HG03159 (cell line): ENCODE measurements at regions not wholly inside any gene's neighbourhood (a gene's known extent, or its start where the extent isn't known, plus 50 kb on each side); places are given as distances from the start of the nearest gene placed in this dataset.
"Not testable (repeated sequence)": the region's sequence is repeated elsewhere in the genome, so short reads cannot be mapped to it uniquely, and the experiment has no call there.

Experiments used
- ATAC-seq: cut with Tn5 transposase; IDR thresholded peaks from one replicate; pipeline ENCODE4 v1.9.1; 2021; ENCODE audit warnings: mild to moderate bottlenecking, moderate library complexity; ENCODE audit not compliant: unreplicated experiment

- no peak for ATAC-seq
Observed at GRCh38 chr1:222416001-222416791, 131.7 kb downstream of the HHIPL2 start.

- no peak for ATAC-seq
Observed at GRCh38 chr1:222415441-222415840, 132.5 kb downstream of the HHIPL2 start.

- no peak for ATAC-seq
Observed at GRCh38 chr1:222413991-222414549, 133.8 kb downstream of the HHIPL2 start.

- no peak for ATAC-seq
Observed at GRCh38 chr1:222413436-222413835, 134.5 kb downstream of the HHIPL2 start.

- no peak for ATAC-seq
Observed at GRCh38 chr1:222404710-222405109, 143.2 kb downstream of the HHIPL2 start.

- no peak for ATAC-seq
Observed at GRCh38 chr1:222399197-222399596, 148.7 kb downstream of the HHIPL2 start.

GRCh38 chr1:222394224-222394623, 153.7 kb downstream of the HHIPL2 start:
- no peak for ATAC-seq

GRCh38 chr1:222392556-222392955, 155.3 kb downstream of the HHIPL2 start:
- ATAC-seq = no peak

- ATAC-seq = no peak
Observed at GRCh38 chr1:222390181-222390580, 157.7 kb downstream of the HHIPL2 start.

GRCh38 chr1:222387007-222387814, 160.7 kb downstream of the HHIPL2 start:
- ATAC-seq = no peak

GRCh38 chr1:222385955-222386354, 161.9 kb downstream of the HHIPL2 start:
- no peak for ATAC-seq

- ATAC-seq = no peak
Observed at GRCh38 chr1:222385262-222385661, 162.6 kb downstream of the HHIPL2 start.

- no peak for ATAC-seq
Observed at GRCh38 chr1:222384531-222384930, 163.4 kb downstream of the HHIPL2 start.

GRCh38 chr1:222382171-222382570, 165.7 kb downstream of the HHIPL2 start:
- ATAC-seq = no peak

GRCh38 chr1:222377428-222378088, 170.3 kb downstream of the HHIPL2 start:
- ATAC-seq = no peak

- not testable (repeated sequence) for ATAC-seq
Observed at GRCh38 chr1:222376791-222377190, 171.1 kb downstream of the HHIPL2 start.

GRCh38 chr1:222375701-222376100, 172.2 kb downstream of the HHIPL2 start:
- ATAC-seq = no peak

GRCh38 chr1:222373831-222374602, 173.9 kb downstream of the HHIPL2 start:
- ATAC-seq = no peak

- no peak for ATAC-seq
Observed at GRCh38 chr1:222373216-222373615, 174.7 kb downstream of the HHIPL2 start.

- no peak for ATAC-seq
Observed at GRCh38 chr1:222372221-222372620, 175.7 kb downstream of the HHIPL2 start.
